HCT116 (cell line): ENCODE measurements at regions not wholly inside any gene's neighbourhood (a gene's known extent, or its start where the extent isn't known, plus 50 kb on each side); places are given as distances from the start of the nearest gene placed in this dataset.

Experiments
- CEBPB ChIP-seq: IDR thresholded peaks from 2 replicates; pipeline ENCODE4 v1.6.1; 2012; ENCODE audit warnings: low read depth
- CTCF ChIP-seq, 3 experiments: fragments of 200-600 bp in 1 of 3; sonication (generic) in 1 of 3; IDR thresholded peaks in 2 of 3; conservative IDR thresholded peaks in 1 of 3; 2 replicates each; pipeline ENCODE4 v1.5.1; 2012 to 2017; ENCODE audit warnings: low read depth in 2 of 3, low read length in 2 of 3, antibody characterized with exemption in 1 of 3, borderline replicate concordance in 1 of 3, control low read depth in 1 of 3, mild to moderate bottlenecking in 1 of 3, mixed read lengths in 1 of 3, mixed run types in 1 of 3, moderate library complexity in 1 of 3; ENCODE audit not compliant: insufficient read depth in 1 of 3
- EGR1 ChIP-seq: IDR thresholded peaks from 2 replicates; pipeline ENCODE4 v1.6.1; 2012; ENCODE audit warnings: low read depth
- ELF1 ChIP-seq: IDR thresholded peaks from 2 replicates; pipeline ENCODE4 v1.6.1; 2012; ENCODE audit warnings: low read depth, borderline replicate concordance
- EZH2 ChIP-seq: fragments of 200-600 bp; sonication (generic); IDR thresholded peaks from 2 replicates; pipeline ENCODE4 v1.6.1; 2017; ENCODE audit warnings: antibody characterized with exemption, mixed run types
- MAX ChIP-seq: IDR thresholded peaks from 2 replicates; pipeline ENCODE4 v1.6.1; 2012
- POLR2A ChIP-seq: IDR thresholded peaks from 2 replicates; pipeline ENCODE4 v1.7.0; 2011; ENCODE audit warnings: borderline replicate concordance; ENCODE audit not compliant: insufficient read depth, insufficient read length; ENCODE audit errors: extremely low read depth
- POLR2AphosphoS5 ChIP-seq: IDR thresholded peaks from 2 replicates; pipeline ENCODE4 v1.6.1; 2011; ENCODE audit warnings: mild to moderate bottlenecking, low read depth, low read length, moderate library complexity
- REST ChIP-seq: IDR thresholded peaks from 2 replicates; pipeline ENCODE4 v1.6.1; 2012; ENCODE audit warnings: low read depth
- SP1 ChIP-seq: IDR thresholded peaks from 2 replicates; pipeline ENCODE4 v1.6.1; 2012; ENCODE audit warnings: low read depth
- YY1 ChIP-seq: IDR thresholded peaks from 2 replicates; pipeline ENCODE4 v1.6.1; 2011; ENCODE audit warnings: low read length, low read depth, moderate library complexity, mild to moderate bottlenecking; ENCODE audit not compliant: insufficient replicate concordance; ENCODE audit errors: extremely low read depth
- ZNF274 ChIP-seq: fragments of 200-500 bp; sonication (Bioruptor generic); IDR thresholded peaks from 2 replicates; pipeline ENCODE4 v1.6.1; 2014; ENCODE audit warnings: mild to moderate bottlenecking, low read depth, low read length, inconsistent platforms

GRCh38 chr7:36053589-36053988, 99.5 kb upstream of the EEPD1 start:
- TF ChIP-seq EZH2 = no peak
- TF ChIP-seq POLR2A = no peak
- no peak for TF ChIP-seq CTCF (IDR thresholded peaks at IDR 0.05 in 2 of 3, conservative IDR thresholded peaks at IDR 0.05 in 1 of 3; ENCODE audit: borderline replicate concordance in 1 of 3, insufficient read depth in 1 of 3, low read depth in 2 of 3, low read length in 2 of 3)
- no peak for TF ChIP-seq REST
- no peak for TF ChIP-seq POLR2AphosphoS5
- TF ChIP-seq MAX = no peak
- no peak for TF ChIP-seq CEBPB
- no peak for TF ChIP-seq SP1
- no peak for TF ChIP-seq EGR1
- TF ChIP-seq YY1 = no peak
- TF ChIP-seq ZNF274 = no peak
- no peak for TF ChIP-seq ELF1
